Naive thymus-derived CD4-positive, alpha-beta T cell (primary cell): ENCODE measurements at regions not wholly inside any gene's neighbourhood (a gene's known extent, or its start where the extent isn't known, plus 50 kb on each side); places are given as distances from the start of the nearest gene placed in this dataset.

ENCODE experiments used
- ATAC-seq: fragments of 150-1000 bp; cut with Tn5 transposase; 2 replicates; pipeline ENCODE4 v1.10.0; 2021; ENCODE audit warnings: mild to moderate bottlenecking, moderate library complexity
- CTCF ChIA-PET: fragments of 350-600 bp; sonication (Branson Sonifier 250); formaldehyde crosslinking; loops from one replicate; lab custom pipeline; 2021; ENCODE audit warnings: antibody characterized with exemption; lab: Charles Lee
- POLR2A ChIA-PET: fragments of 350-600 bp; sonication (Branson Sonifier 250); formaldehyde crosslinking; loops from one replicate; lab custom pipeline; 2021; ENCODE audit warnings: antibody characterized with exemption, inconsistent platforms; lab: Charles Lee
- DNase-seq, 9 donors: peaks; one replicate each; pipeline versions ENCODE4 v3.0.0 to v3.0.0-alpha.2; 2020 to 2022; ENCODE audit warnings: mixed read lengths in 1 of 9
- H3K27ac ChIP-seq: one replicate; pipeline ENCODE4 v1.7.0; 2013; ENCODE audit warnings: mild to moderate bottlenecking, low read depth, low read length, moderate library complexity
- H3K27me3 ChIP-seq, 2 donors: one replicate each; pipeline ENCODE4 v1.7.0; 2013; ENCODE audit warnings: low read length in 2 of 2, mild to moderate bottlenecking in 2 of 2, moderate library complexity in 2 of 2; ENCODE audit not compliant: control insufficient read depth in 2 of 2, insufficient read depth in 2 of 2
- H3K36me3 ChIP-seq, 3 experiments: 1 replicate in 2 of 3; 2 replicates in 1 of 3; pipeline ENCODE4 v1.7.0; 2013; ENCODE audit warnings: low read length in 3 of 3, mild to moderate bottlenecking in 3 of 3, moderate library complexity in 1 of 3; ENCODE audit not compliant: insufficient read depth in 3 of 3, control insufficient read depth in 2 of 3
- H3K4me1 ChIP-seq, 2 donors: one replicate each; pipeline ENCODE4 v1.7.0; 2013; ENCODE audit warnings: low read length in 2 of 2, mild to moderate bottlenecking in 2 of 2, moderate library complexity in 1 of 2; ENCODE audit not compliant: control insufficient read depth in 2 of 2, insufficient read depth in 2 of 2
- H3K4me3 ChIP-seq: 2 replicates; pipeline ENCODE4 v1.7.0; 2013; ENCODE audit warnings: mild to moderate bottlenecking, low read length
- H3K9me3 ChIP-seq, 3 experiments: 1 replicate in 2 of 3; 2 replicates in 1 of 3; pipeline ENCODE4 v1.7.0; 2013; ENCODE audit warnings: low read length in 3 of 3; ENCODE audit not compliant: control insufficient read depth in 2 of 3
- H3K27ac Mint-ChIP-seq, 9 donors: one replicate each; pipeline ENCODE4 v1.8.0; 2020 to 2022; ENCODE audit warnings: mixed read lengths in 9 of 9, mild to moderate bottlenecking in 8 of 9, moderate library complexity in 5 of 9, inconsistent platforms in 2 of 9
- H3K27me3 Mint-ChIP-seq, 5 donors: one replicate each; pipeline ENCODE4 v1.8.0; 2021 to 2022; ENCODE audit warnings: mixed read lengths in 5 of 5, mild to moderate bottlenecking in 1 of 5
- H3K36me3 Mint-ChIP-seq, 5 donors: one replicate each; pipeline ENCODE4 v1.8.0; 2020 to 2022; ENCODE audit warnings: mixed read lengths in 5 of 5, mild to moderate bottlenecking in 3 of 5, inconsistent platforms in 1 of 5
- H3K4me1 Mint-ChIP-seq, 7 donors: one replicate each; pipeline ENCODE4 v1.8.0; 2020 to 2022; ENCODE audit warnings: mixed read lengths in 7 of 7, mild to moderate bottlenecking in 3 of 7, inconsistent platforms in 1 of 7
- H3K4me3 Mint-ChIP-seq, 10 donors: one replicate each; pipeline ENCODE4 v1.8.0; 2020 to 2022; ENCODE audit warnings: mild to moderate bottlenecking in 10 of 10, mixed read lengths in 10 of 10, moderate library complexity in 6 of 10, inconsistent platforms in 2 of 10
- H3K9me3 Mint-ChIP-seq, 11 donors: one replicate each; pipeline ENCODE4 v1.8.0; 2020 to 2022; ENCODE audit warnings: mixed read lengths in 11 of 11, mild to moderate bottlenecking in 4 of 11, inconsistent platforms in 1 of 11, moderate library complexity in 1 of 11
- intact Hi-C, 2 donors: fragments of 100-400 bp; cut with micrococcal nuclease; formaldehyde crosslinking; loops; one replicate each; pipeline ENCODE4 v1.15.1; 2023

DNA sequence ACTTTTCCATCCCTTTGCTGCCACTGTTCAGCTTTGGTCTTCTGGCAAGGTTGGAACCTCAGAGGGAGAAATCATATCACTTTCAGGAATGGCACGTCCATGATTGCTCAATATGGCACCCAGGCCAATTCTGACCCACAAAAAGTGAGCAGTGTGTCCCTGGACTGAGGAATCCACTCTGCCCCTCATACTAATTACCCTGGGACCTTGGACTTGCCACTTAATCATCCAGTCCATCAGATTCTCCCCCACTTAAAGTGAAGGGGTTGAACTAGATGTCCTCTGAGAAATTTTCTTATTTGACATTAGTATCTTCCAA lies 449.3 kb upstream of the CITED2 start:
- CTCF ChIA-PET, result no interaction called here
- H3K36me3 ChIP-seq, result no peaks in the 10 kb centered on the region
- POLR2A ChIA-PET, result no interaction called here
- no peak overlapping the region for H3K27ac ChIP-seq
- peaks cover 17 to 33% (median 25%) of the 10 kb centered on the region in 5 donors for H3K27me3 Mint-ChIP-seq
- H3K4me3 ChIP-seq, result no peak overlapping the region
- no peak overlapping the region for H3K27ac Mint-ChIP-seq
- H3K4me1 ChIP-seq, result no peaks in the 10 kb centered on the region
- H3K9me3 Mint-ChIP-seq, result no peaks in the 10 kb centered on the region
- intact Hi-C loops, result no loop called here
- no peak overlapping the region for H3K4me3 Mint-ChIP-seq
- no peaks in the 10 kb centered on the region for H3K36me3 Mint-ChIP-seq
- ATAC-seq, result no peak
- H3K27me3 ChIP-seq, result no peaks in the 10 kb centered on the region
- no peaks in the 10 kb centered on the region for H3K4me1 Mint-ChIP-seq
- no peaks in the 10 kb centered on the region for H3K9me3 ChIP-seq
- DNase-seq, result no peak

DNA sequence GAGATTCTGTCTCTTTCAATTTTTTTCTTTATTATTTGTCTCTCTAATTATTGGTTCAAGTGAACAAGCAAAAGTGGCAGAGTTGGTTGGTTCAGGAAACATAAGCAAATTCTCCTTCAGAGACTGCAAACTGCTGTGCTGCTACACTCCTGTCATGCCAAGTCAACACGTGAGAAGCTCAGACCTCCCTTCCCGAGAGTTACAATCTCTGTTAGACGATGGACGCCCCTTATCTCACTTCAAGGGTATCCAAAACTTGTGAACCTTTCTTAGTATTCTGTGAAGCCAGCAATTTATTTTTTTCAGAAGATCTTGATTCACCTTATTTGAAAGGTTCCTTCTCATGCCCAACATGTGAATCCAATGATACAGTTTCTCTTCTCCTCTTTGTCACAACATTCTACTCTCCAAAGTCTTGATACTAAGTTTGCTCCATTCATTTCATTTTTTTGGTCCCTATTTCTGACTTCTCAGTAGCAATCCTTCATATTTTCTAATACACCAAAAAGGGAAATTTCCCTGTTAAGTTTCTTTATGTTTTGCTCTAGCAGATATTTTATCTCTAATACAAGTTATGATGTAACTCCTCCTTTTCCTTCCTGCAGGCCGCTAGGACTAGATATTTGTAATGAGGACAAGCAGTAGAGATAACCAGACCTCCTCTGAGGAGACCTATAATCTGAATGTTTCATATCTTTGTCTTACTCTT lies 448.8 kb upstream of the CITED2 start:
- DNase-seq, result no peak
- no peak overlapping the region for H3K27ac ChIP-seq
- intact Hi-C loops, result no loop called here
- no peak overlapping the region for H3K4me3 Mint-ChIP-seq
- no peaks in the 10 kb centered on the region for H3K36me3 Mint-ChIP-seq
- ChIA-PET CTCF (no interaction called here), POLR2A (no interaction called here)
- peaks cover 16 to 33% (median 29%) of the 10 kb centered on the region in 5 donors for H3K27me3 Mint-ChIP-seq
- no peaks in the 10 kb centered on the region for H3K4me1 Mint-ChIP-seq
- no peak for ATAC-seq
- H3K4me1 ChIP-seq, result no peaks in the 10 kb centered on the region
- H3K36me3 ChIP-seq, result no peaks in the 10 kb centered on the region
- H3K4me3 ChIP-seq, result no peak overlapping the region
- no peaks in the 10 kb centered on the region for H3K27me3 ChIP-seq
- no peak overlapping the region for H3K27ac Mint-ChIP-seq
- no peaks in the 10 kb centered on the region for H3K9me3 ChIP-seq
- H3K9me3 Mint-ChIP-seq, result no peaks in the 10 kb centered on the region

GRCh38 chr6:139821676-139822223 lies 447.3 kb upstream of the CITED2 start:
- Histone ChIP-seq H3K36me3 (no peaks in the 10 kb centered on the region), H3K27me3 (no peaks in the 10 kb centered on the region), H3K4me3 (no peak overlapping the region), H3K9me3 (no peaks in the 10 kb centered on the region), H3K4me1 (no peaks in the 10 kb centered on the region), H3K27ac (no peak overlapping the region)
- no peak for DNase-seq
- Mint-ChIP-seq H3K4me1 (no peaks in the 10 kb centered on the region), H3K36me3 (no peaks in the 10 kb centered on the region), H3K27ac (no peak overlapping the region), H3K27me3 (peaks cover 16 to 37% (median 29%) of the 10 kb centered on the region in 5 donors), H3K9me3 (no peaks in the 10 kb centered on the region), H3K4me3 (no peak overlapping the region)
- ChIA-PET CTCF (interaction anchor here (0.7 kb wide), 1 partner anchor 11 kb away, joined by 3 read pairs; no protein-coding TSS in a partner anchor), POLR2A (no interaction called here)
- intact Hi-C loops, result no loop called here
- no peak for ATAC-seq

GRCh38 chr6:139820210-139820609 lies 445.8 kb upstream of the CITED2 start:
- DNase-seq, result no peak
- Mint-ChIP-seq H3K27me3 (peaks cover 21 to 44% (median 30%) of the 10 kb centered on the region in 5 donors), H3K27ac (no peak overlapping the region), H3K9me3 (peaks cover 0 to 2% (median 0%) of the 10 kb centered on the region in 11 donors), H3K4me1 (no peaks in the 10 kb centered on the region), H3K36me3 (no peaks in the 10 kb centered on the region), H3K4me3 (no peak overlapping the region)
- intact Hi-C loops, result no loop called here
- POLR2A ChIA-PET, result no interaction called here
- Histone ChIP-seq H3K36me3 (no peaks in the 10 kb centered on the region), H3K4me1 (no peaks in the 10 kb centered on the region), H3K27ac (no peak overlapping the region), H3K27me3 (no peaks in the 10 kb centered on the region), H3K9me3 (no peaks in the 10 kb centered on the region), H3K4me3 (no peak overlapping the region)
- ATAC-seq, result no peak
- CTCF ChIA-PET, result no interaction called here

GRCh38 chr6:139819776-139820175 lies 445.3 kb upstream of the CITED2 start:
- no peak for ATAC-seq
- Histone ChIP-seq H3K4me1 (no peaks in the 10 kb centered on the region), H3K36me3 (no peaks in the 10 kb centered on the region), H3K27me3 (no peaks in the 10 kb centered on the region), H3K9me3 (no peaks in the 10 kb centered on the region), H3K27ac (no peak overlapping the region), H3K4me3 (no peak overlapping the region)
- no peak overlapping the region for H3K27ac Mint-ChIP-seq
- CTCF ChIA-PET, result no interaction called here
- no peaks in the 10 kb centered on the region for H3K36me3 Mint-ChIP-seq
- POLR2A ChIA-PET, result no interaction called here
- no peaks in the 10 kb centered on the region for H3K4me1 Mint-ChIP-seq
- no peak overlapping the region for H3K4me3 Mint-ChIP-seq
- no peak for DNase-seq
- H3K27me3 Mint-ChIP-seq, result peaks cover 17 to 39% (median 33%) of the 10 kb centered on the region in 5 donors
- intact Hi-C loops, result no loop called here
- peaks cover 0 to 2% (median 0%) of the 10 kb centered on the region in 11 donors for H3K9me3 Mint-ChIP-seq

DNA sequence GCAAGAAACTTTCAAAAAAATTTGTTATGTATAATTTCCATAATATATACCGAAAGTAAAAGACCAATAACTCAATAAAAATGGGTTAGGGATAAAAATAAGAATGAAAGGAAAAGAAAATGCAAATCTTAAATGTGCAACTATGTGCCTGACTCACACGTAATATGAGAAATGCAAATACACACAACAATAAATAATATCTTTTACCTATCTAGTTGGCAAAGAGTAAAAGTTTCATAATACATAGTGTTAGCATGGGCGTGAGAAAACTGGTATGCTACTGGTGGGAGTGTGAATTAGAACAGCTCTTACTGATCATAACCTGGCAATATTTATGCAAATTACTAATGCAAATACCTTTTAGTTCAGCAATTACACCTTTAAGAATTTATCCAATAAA lies 438.5 kb upstream of the CITED2 start:
- Histone ChIP-seq H3K4me1 (no peaks in the 10 kb centered on the region), H3K27me3 (no peaks in the 10 kb centered on the region), H3K36me3 (no peaks in the 10 kb centered on the region), H3K27ac (no peak overlapping the region), H3K4me3 (no peak overlapping the region), H3K9me3 (no peaks in the 10 kb centered on the region)
- DNase-seq (no peak), ATAC-seq (no peak)
- H3K27ac Mint-ChIP-seq, result no peak overlapping the region
- H3K27me3 Mint-ChIP-seq, result peaks cover 5 to 31% (median 15%) of the 10 kb centered on the region in 5 donors
- ChIA-PET POLR2A (no interaction called here), CTCF (no interaction called here)
- H3K4me1 Mint-ChIP-seq, result no peaks in the 10 kb centered on the region
- no peak overlapping the region for H3K4me3 Mint-ChIP-seq
- H3K9me3 Mint-ChIP-seq, result peaks cover 0 to 4% (median 0%) of the 10 kb centered on the region in 11 donors
- H3K36me3 Mint-ChIP-seq, result no peaks in the 10 kb centered on the region
- intact Hi-C loops, result no loop called here
